ENCODE measurements at regions not wholly inside any gene's neighbourhood (a gene's known extent, or its start where the extent isn't known, plus 50 kb on each side); places are given as distances from the start of the nearest gene placed in this dataset.
"Not testable (repeated sequence)": the region's sequence is repeated elsewhere in the genome, so short reads cannot be mapped to it uniquely, and the experiment has no call there.

DNA sequence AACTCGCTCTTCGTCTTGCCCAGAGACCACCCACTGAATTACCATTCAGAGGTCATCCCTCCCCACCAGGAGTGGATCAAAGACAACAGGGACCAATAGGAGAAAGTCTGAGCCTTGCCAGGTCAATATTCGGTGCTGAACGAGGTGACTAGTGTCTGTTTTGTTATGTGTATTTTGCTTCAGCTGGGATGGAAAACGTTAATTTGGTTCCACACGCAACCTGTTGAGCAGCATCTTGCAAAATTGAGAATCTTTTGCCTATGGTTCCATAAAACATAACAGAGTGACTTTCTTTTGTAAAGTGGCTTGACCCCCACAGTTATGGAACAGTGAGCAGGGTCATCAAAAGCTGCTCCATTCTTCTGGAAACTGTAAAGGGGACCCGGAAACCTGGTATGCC, 168.4 kb downstream of the MSX2 start:
- Histone ChIP-seq H3K9me3 (peaks cover 0 to 8% (median 2%) of the 10 kb centered on the region in 8 donors), H3K4me1 (no peaks in the 10 kb centered on the region), H3K27me3 (replicated peaks in 1 of 7) (no peaks in the 10 kb centered on the region), H3K36me3 (no peaks in the 10 kb centered on the region), H3K27ac (no peak overlapping the region), H3K4me3 (no peak overlapping the region)
- 91 to 94% (median 92%) methylated on average over 7 of the region's 7 CpGs for WGBS, 5 donors
- DNase-seq, result no peak
- TF ChIP-seq POLR2AphosphoS5 (IDR thresholded peaks at IDR 0.05) (no peak), POLR2A (IDR thresholded peaks at IDR 0.05) (no peak)
- TF ChIP-seq, protein P1, sequence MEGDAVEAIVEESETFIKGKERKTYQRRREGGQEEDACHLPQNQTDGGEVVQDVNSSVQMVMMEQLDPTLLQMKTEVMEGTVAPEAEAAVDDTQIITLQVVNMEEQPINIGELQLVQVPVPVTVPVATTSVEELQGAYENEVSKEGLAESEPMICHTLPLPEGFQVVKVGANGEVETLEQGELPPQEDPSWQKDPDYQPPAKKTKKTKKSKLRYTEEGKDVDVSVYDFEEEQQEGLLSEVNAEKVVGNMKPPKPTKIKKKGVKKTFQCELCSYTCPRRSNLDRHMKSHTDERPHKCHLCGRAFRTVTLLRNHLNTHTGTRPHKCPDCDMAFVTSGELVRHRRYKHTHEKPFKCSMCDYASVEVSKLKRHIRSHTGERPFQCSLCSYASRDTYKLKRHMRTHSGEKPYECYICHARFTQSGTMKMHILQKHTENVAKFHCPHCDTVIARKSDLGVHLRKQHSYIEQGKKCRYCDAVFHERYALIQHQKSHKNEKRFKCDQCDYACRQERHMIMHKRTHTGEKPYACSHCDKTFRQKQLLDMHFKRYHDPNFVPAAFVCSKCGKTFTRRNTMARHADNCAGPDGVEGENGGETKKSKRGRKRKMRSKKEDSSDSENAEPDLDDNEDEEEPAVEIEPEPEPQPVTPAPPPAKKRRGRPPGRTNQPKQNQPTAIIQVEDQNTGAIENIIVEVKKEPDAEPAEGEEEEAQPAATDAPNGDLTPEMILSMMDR (IDR thresholded peaks at IDR 0.05 in 8 of 11, conservative IDR thresholded peaks at IDR 0.05 in 3 of 11), result no peak
- intact Hi-C loops (cut with DNase I; ENCODE audit: low total_unique reads), result no loop called here

DNA sequence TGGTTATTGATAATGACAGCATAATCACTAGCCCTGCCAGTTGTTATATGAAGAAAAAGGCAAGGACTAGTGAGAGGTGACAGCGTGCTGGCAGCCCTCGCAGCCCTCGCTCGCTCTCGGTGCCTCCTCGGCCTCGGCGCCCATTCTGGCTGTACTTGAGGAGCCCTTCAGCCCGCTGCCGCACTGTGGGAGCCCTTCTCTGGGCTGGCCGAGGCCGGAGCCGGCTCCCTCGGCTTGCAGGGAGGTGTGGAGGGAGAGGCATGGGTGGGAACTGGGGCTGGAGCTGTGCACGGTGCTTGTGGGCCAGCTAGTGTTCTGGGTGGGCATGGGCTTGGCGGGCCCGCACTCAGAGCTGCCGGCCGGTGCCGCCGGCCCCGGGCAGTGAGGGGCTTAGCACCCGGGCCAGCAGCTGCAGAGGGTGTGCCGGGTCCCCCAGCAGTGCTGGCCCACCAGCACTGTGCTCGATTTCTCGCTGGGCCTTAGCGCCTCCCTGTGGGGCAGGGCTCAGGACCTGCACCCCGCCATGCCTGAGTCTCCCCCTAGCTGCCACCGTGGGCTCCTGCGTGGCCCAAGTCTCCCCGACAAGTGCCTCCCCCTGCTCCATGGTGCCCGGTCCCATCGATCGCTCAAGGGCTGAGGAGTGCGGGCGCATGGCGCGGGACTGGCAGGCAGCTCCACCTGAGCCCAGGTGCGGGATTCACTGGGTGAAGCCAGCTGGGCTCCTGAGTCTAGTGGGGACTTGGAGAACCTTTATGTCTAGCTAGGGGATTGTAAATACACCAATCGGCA, 156.2 kb downstream of the MSX2 start:
- H3K36me3 ChIP-seq; H3K27me3 ChIP-seq (replicated peaks in 1 of 7); H3K4me3 ChIP-seq; H3K4me1 ChIP-seq; H3K27ac ChIP-seq; DNase-seq; intact Hi-C loops (cut with DNase I; ENCODE audit: low total_unique reads): not testable (repeated sequence)
- WGBS, 5 donors, result 87 to 97% (median 89%) methylated on average over 14 to 40 of the region's 40 CpGs
- H3K9me3 ChIP-seq, result peaks cover 0 to 32% (median 4%) of the 10 kb centered on the region in 8 donors

DNA sequence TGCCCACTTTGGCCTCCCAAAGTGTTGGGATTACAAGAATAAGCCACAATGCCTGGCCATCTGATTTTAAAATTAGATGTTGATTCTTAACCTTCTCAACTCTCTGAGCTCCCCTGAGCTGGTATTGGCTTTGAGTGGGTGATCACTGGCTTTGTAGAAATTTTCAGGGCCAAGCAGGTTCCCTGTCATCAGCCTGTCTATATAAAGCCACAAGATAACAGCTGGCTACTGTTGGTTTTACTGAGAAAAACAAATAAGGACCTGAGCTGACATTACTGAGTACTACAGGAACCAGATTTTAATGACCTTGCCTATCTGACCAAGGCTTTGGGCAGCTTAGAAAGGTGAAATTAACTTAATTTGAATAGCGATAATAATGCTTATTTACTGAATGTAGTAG, 153.6 kb downstream of the MSX2 start:
- peaks cover 0 to 9% (median 0%) of the 10 kb centered on the region in 7 donors for H3K27me3 ChIP-seq (replicated peaks in 1 of 7)
- intact Hi-C loops (cut with DNase I; ENCODE audit: low total_unique reads), result no loop called here
- H3K4me3 ChIP-seq, result no peak overlapping the region
- no peaks in the 10 kb centered on the region for H3K4me1 ChIP-seq
- no peaks in the 10 kb centered on the region for H3K36me3 ChIP-seq
- no peak for DNase-seq
- H3K27ac ChIP-seq, result no peak overlapping the region
- peaks cover 0 to 17% (median 0%) of the 10 kb centered on the region in 8 donors for H3K9me3 ChIP-seq
- no peak for TF ChIP-seq POLR2AphosphoS5 (IDR thresholded peaks at IDR 0.05)
- TF ChIP-seq POLR2A (IDR thresholded peaks at IDR 0.05), result no peak
- TF ChIP-seq, protein P1 (IDR thresholded peaks at IDR 0.05 in 8 of 11, conservative IDR thresholded peaks at IDR 0.05 in 3 of 11), result no peak
- 88 to 98% (median 97%) methylated on average over 1 of the region's 1 CpG for WGBS, 5 donors

DNA sequence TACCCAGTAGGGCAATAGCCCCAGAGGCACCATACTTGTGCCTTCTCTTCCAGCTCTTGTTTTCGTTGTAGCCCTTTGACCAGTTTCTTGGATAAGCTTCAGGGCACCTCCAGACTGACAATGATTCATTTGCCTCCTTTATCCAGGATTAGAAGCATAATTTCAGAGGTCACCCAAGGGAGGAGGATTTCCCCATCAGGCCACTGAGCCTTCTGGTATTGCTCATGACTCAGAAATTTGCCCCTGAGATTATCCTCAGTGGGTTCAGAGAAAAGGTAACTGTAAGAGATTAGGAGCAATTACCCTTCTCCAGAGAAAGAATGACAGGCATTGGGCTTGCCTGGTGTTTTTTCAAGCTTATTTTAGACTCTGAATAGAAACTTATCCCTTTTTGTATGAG, 147.9 kb downstream of the MSX2 start:
- no peak overlapping the region for H3K27ac ChIP-seq
- H3K9me3 ChIP-seq, result no peaks in the 10 kb centered on the region
- H3K27me3 ChIP-seq (replicated peaks in 1 of 7), result peaks cover 0 to 12% (median 0%) of the 10 kb centered on the region in 7 donors
- H3K36me3 ChIP-seq, result no peaks in the 10 kb centered on the region
- DNase-seq, result no peak
- intact Hi-C loops (cut with DNase I; ENCODE audit: low total_unique reads), result no loop called here
- 42 to 75% (median 61%) methylated on average over 1 of the region's 1 CpG for WGBS, 5 donors
- H3K4me1 ChIP-seq, result no peaks in the 10 kb centered on the region
- TF ChIP-seq POLR2A (IDR thresholded peaks at IDR 0.05), result no peak
- TF ChIP-seq, protein P1 (IDR thresholded peaks at IDR 0.05 in 8 of 11, conservative IDR thresholded peaks at IDR 0.05 in 3 of 11), result no peak
- TF ChIP-seq POLR2AphosphoS5 (IDR thresholded peaks at IDR 0.05), result no peak
- no peak overlapping the region for H3K4me3 ChIP-seq

All from spleen (tissue), 11 donors.